ENCODE measurements at regions not wholly inside any gene's neighbourhood (a gene's known extent, or its start where the extent isn't known, plus 50 kb on each side); places are given as distances from the start of the nearest gene placed in this dataset.

DNA sequence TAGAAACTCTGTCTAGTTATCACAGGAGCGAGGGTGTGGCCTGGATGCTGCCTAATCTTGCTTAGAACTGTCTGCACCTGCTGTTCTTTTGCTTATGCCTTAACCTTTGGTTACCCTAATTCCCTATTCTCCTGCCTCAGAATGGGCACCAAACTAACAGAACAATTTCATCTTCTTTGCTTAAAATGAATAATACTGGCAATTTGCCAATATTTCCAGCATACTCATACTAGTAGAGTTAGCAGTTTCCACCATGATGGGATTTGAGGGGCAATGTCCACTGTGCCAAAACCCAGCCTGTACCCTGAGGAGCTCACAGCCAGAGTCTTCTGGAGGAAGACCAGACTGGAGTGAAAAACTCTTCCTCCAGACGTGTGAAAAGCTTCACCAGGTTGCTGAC lies 136.4 kb downstream of the RPS29 start:
- no peak overlapping the region for H3K27ac ChIP-seq (ENCODE audit: low read depth in 1 of 2, low read length in 2 of 2)
- H3K27me3 ChIP-seq (ENCODE audit: control insufficient read depth in 4 of 4, insufficient read depth in 4 of 4, low read length in 3 of 4), result no peaks in the 10 kb centered on the region
- WGBS, result 94% methylated on average over 2 of the region's 2 CpGs
- no peaks in the 10 kb centered on the region for H3K4me1 ChIP-seq (ENCODE audit: control insufficient read depth in 4 of 4, insufficient read depth in 4 of 4, low read length in 3 of 4)
- no peak overlapping the region for H3K4me3 ChIP-seq (ENCODE audit: low read depth in 1 of 3, low read length in 3 of 3)
- H3K36me3 ChIP-seq (ENCODE audit: control insufficient read depth in 4 of 4, insufficient read depth in 3 of 4, low read depth in 1 of 4, low read length in 3 of 4), result no peaks in the 10 kb centered on the region
- H3K9me3 ChIP-seq (ENCODE audit: control insufficient read depth in 4 of 4, low read length in 3 of 4), result peaks cover 10 to 19% (median 14%) of the 10 kb centered on the region in 4 donors
- DNase-seq (ENCODE audit: low spot score), result no peak
- H3K9ac ChIP-seq (ENCODE audit: low read depth in 1 of 2, low read length in 2 of 2), result no peak overlapping the region
- TF ChIP-seq, protein P1, sequence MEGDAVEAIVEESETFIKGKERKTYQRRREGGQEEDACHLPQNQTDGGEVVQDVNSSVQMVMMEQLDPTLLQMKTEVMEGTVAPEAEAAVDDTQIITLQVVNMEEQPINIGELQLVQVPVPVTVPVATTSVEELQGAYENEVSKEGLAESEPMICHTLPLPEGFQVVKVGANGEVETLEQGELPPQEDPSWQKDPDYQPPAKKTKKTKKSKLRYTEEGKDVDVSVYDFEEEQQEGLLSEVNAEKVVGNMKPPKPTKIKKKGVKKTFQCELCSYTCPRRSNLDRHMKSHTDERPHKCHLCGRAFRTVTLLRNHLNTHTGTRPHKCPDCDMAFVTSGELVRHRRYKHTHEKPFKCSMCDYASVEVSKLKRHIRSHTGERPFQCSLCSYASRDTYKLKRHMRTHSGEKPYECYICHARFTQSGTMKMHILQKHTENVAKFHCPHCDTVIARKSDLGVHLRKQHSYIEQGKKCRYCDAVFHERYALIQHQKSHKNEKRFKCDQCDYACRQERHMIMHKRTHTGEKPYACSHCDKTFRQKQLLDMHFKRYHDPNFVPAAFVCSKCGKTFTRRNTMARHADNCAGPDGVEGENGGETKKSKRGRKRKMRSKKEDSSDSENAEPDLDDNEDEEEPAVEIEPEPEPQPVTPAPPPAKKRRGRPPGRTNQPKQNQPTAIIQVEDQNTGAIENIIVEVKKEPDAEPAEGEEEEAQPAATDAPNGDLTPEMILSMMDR (IDR thresholded peaks at IDR 0.05; ENCODE audit: low read depth, low read length, missing input control), result no peak
- TF ChIP-seq JUND (IDR thresholded peaks at IDR 0.05) (no peak), YY1 (IDR thresholded peaks at IDR 0.05) (no peak), SP1 (IDR thresholded peaks at IDR 0.05) (no peak), HNF4G (IDR thresholded peaks at IDR 0.05) (no peak), RXRA (IDR thresholded peaks at IDR 0.05) (no peak), HNF4A (conservative IDR thresholded peaks at IDR 0.05) (no peak)
- TF ChIP-seq, protein P2, sequence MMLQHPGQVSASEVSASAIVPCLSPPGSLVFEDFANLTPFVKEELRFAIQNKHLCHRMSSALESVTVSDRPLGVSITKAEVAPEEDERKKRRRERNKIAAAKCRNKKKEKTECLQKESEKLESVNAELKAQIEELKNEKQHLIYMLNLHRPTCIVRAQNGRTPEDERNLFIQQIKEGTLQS (IDR thresholded peaks at IDR 0.05), result no peak
- TF ChIP-seq, protein P3, sequence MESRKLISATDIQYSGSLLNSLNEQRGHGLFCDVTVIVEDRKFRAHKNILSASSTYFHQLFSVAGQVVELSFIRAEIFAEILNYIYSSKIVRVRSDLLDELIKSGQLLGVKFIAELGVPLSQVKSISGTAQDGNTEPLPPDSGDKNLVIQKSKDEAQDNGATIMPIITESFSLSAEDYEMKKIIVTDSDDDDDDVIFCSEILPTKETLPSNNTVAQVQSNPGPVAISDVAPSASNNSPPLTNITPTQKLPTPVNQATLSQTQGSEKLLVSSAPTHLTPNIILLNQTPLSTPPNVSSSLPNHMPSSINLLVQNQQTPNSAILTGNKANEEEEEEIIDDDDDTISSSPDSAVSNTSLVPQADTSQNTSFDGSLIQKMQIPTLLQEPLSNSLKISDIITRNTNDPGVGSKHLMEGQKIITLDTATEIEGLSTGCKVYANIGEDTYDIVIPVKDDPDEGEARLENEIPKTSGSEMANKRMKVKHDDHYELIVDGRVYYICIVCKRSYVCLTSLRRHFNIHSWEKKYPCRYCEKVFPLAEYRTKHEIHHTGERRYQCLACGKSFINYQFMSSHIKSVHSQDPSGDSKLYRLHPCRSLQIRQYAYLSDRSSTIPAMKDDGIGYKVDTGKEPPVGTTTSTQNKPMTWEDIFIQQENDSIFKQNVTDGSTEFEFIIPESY (IDR thresholded peaks at IDR 0.05), result no peak
- TF ChIP-seq, protein P4, sequence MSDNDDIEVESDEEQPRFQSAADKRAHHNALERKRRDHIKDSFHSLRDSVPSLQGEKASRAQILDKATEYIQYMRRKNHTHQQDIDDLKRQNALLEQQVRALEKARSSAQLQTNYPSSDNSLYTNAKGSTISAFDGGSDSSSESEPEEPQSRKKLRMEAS (IDR thresholded peaks at IDR 0.05), result no peak

DNA sequence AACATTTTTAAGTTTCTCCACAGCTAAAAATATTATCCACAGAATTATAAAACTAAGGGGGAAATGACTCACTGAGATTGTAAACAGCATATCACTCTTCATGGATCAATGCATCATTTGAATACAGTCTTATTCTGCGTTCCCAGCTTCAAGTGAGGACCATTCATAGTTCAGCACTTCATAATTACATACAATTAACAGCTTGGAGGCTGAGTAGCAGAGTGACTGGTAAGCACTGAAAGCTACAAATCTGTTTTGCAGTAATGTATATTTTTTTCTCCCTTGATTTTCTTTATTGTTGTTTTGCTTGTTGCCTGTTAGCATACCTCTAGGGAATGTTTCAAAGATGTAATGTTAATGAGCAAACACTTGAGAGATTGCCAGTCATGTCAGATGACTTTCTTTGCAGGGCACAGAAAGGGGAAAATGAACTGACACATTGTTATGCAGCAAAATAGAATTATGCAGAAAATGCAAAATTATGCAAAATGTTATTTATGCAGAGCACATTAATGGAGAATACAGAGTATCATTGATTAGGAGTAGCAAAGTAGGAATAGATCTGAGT lies 138.6 kb downstream of the RPS29 start:
- Histone ChIP-seq H3K9ac (ENCODE audit: low read depth in 1 of 2, low read length in 2 of 2) (no peak overlapping the region), H3K27me3 (ENCODE audit: control insufficient read depth in 4 of 4, insufficient read depth in 4 of 4, low read length in 3 of 4) (no peaks in the 10 kb centered on the region), H3K4me3 (ENCODE audit: low read depth in 1 of 3, low read length in 3 of 3) (no peak overlapping the region), H3K9me3 (ENCODE audit: control insufficient read depth in 4 of 4, low read length in 3 of 4) (peaks cover 10 to 19% (median 14%) of the 10 kb centered on the region in 4 donors), H3K27ac (ENCODE audit: low read depth in 1 of 2, low read length in 2 of 2) (no peak overlapping the region), H3K36me3 (ENCODE audit: control insufficient read depth in 4 of 4, insufficient read depth in 3 of 4, low read depth in 1 of 4, low read length in 3 of 4) (no peaks in the 10 kb centered on the region), H3K4me1 (ENCODE audit: control insufficient read depth in 4 of 4, insufficient read depth in 4 of 4, low read length in 3 of 4) (no peaks in the 10 kb centered on the region)
- TF ChIP-seq RXRA (IDR thresholded peaks at IDR 0.05) (no peak), GABPA (IDR thresholded peaks at IDR 0.05 in 1 of 2, conservative IDR thresholded peaks at IDR 0.05 in 1 of 2) (no peak), EGR1 (IDR thresholded peaks at IDR 0.05; ENCODE audit: low read depth in 2 of 2) (no peak), FOXA1 (IDR thresholded peaks at IDR 0.05) (no peak), HNF4A (conservative IDR thresholded peaks at IDR 0.05) (no peak), FOXA2 (IDR thresholded peaks at IDR 0.05) (no peak), HNF4G (IDR thresholded peaks at IDR 0.05) (no peak), SP1 (IDR thresholded peaks at IDR 0.05) (no peak), JUND (IDR thresholded peaks at IDR 0.05) (no peak)
- TF ChIP-seq, protein P3 (IDR thresholded peaks at IDR 0.05), result no peak
- TF ChIP-seq, protein P1 (IDR thresholded peaks at IDR 0.05; ENCODE audit: low read depth, low read length, missing input control), result no peak
- DNase-seq (ENCODE audit: low spot score), result no peak
- 44% methylated on average over 1 of the region's 1 CpG for WGBS
